CD4-positive, CD25-positive, alpha-beta regulatory T cell (primary cell): ENCODE measurements at regions not wholly inside any gene's neighbourhood (a gene's known extent, or its start where the extent isn't known, plus 50 kb on each side); places are given as distances from the start of the nearest gene placed in this dataset.

ENCODE experiments used
- ATAC-seq, 2 donors: fragments of 150-1000 bp; cut with Tn5 transposase; one replicate each; pipeline ENCODE4 v1.10.0; 2021; ENCODE audit warnings: low read depth in 2 of 2, moderate number of reproducible peaks in 2 of 2, moderate library complexity in 1 of 2
- DNase-seq, 3 donors: peaks; one replicate each; pipeline versions ENCODE4 v3.0.0 to v3.0.0-alpha.2; 2012 to 2022; ENCODE audit warnings: mixed read lengths in 1 of 3
- H3K27ac ChIP-seq: one replicate; pipeline ENCODE4 v1.7.0; 2013; ENCODE audit warnings: mild to moderate bottlenecking, low read length; ENCODE audit not compliant: insufficient read depth, poor library complexity, severe bottlenecking
- H3K27me3 ChIP-seq: one replicate; pipeline ENCODE4 v1.7.0; 2013; ENCODE audit warnings: low read length; ENCODE audit not compliant: control insufficient read depth, insufficient read depth
- H3K36me3 ChIP-seq: one replicate; pipeline ENCODE4 v1.7.0; 2013; ENCODE audit warnings: mild to moderate bottlenecking, low read length, moderate library complexity; ENCODE audit not compliant: control insufficient read depth, insufficient read depth
- H3K4me1 ChIP-seq: 2 replicates; pipeline ENCODE4 v1.7.0; 2013; ENCODE audit warnings: mild to moderate bottlenecking, low read length; ENCODE audit not compliant: insufficient read depth, control insufficient read depth, poor library complexity, severe bottlenecking
- H3K4me3 ChIP-seq: one replicate; pipeline ENCODE4 v1.7.0; 2013; ENCODE audit warnings: low read depth, mild to moderate bottlenecking, low read length, moderate library complexity
- H3K9me3 ChIP-seq, 2 experiments: 1 replicate in 1 of 2; 2 replicates in 1 of 2; pipeline ENCODE4 v1.7.0; 2013; ENCODE audit warnings: low read length in 2 of 2, mild to moderate bottlenecking in 1 of 2, moderate library complexity in 1 of 2; ENCODE audit not compliant: control insufficient read depth in 2 of 2
- H3K27ac Mint-ChIP-seq, 3 donors: one replicate each; pipeline ENCODE4 v1.8.0; 2020 to 2022; ENCODE audit warnings: mild to moderate bottlenecking in 3 of 3, mixed read lengths in 3 of 3, moderate library complexity in 2 of 3
- H3K27me3 Mint-ChIP-seq: one replicate; pipeline ENCODE4 v1.8.0; 2022; ENCODE audit warnings: mild to moderate bottlenecking, mixed read lengths
- H3K36me3 Mint-ChIP-seq: one replicate; pipeline ENCODE4 v1.8.0; 2020; ENCODE audit warnings: mixed read lengths
- H3K4me1 Mint-ChIP-seq, 4 donors: one replicate each; pipeline ENCODE4 v1.8.0; 2020 to 2022; ENCODE audit warnings: mixed read lengths in 4 of 4, mild to moderate bottlenecking in 1 of 4
- H3K4me3 Mint-ChIP-seq, 4 donors: one replicate each; pipeline ENCODE4 v1.8.0; 2020 to 2022; ENCODE audit warnings: mild to moderate bottlenecking in 4 of 4, mixed read lengths in 4 of 4, moderate library complexity in 3 of 4
- H3K9me3 Mint-ChIP-seq, 7 donors: one replicate each; pipeline ENCODE4 v1.8.0; 2020 to 2022; ENCODE audit warnings: mixed read lengths in 7 of 7, mild to moderate bottlenecking in 3 of 7, moderate library complexity in 2 of 7

GRCh38 chr1:106637566-106637965, 418.9 kb upstream of the PRMT6 start:
- Mint-ChIP-seq H3K36me3 (no peaks in the 10 kb centered on the region), H3K4me3 (no peak overlapping the region), H3K27ac (no peak overlapping the region), H3K4me1 (no peaks in the 10 kb centered on the region), H3K27me3 (no peaks in the 10 kb centered on the region), H3K9me3 (peaks cover 2 to 22% (median 4%) of the 10 kb centered on the region in 7 donors)
- H3K36me3 ChIP-seq: no peaks in the 10 kb centered on the region
- no peak overlapping the region for H3K27ac ChIP-seq
- no peaks in the 10 kb centered on the region for H3K4me1 ChIP-seq
- H3K9me3 ChIP-seq: no peaks in the 10 kb centered on the region
- H3K27me3 ChIP-seq: no peaks in the 10 kb centered on the region
- H3K4me3 ChIP-seq: no peak overlapping the region
- ATAC-seq: no peak
- no peak for DNase-seq

DNA sequence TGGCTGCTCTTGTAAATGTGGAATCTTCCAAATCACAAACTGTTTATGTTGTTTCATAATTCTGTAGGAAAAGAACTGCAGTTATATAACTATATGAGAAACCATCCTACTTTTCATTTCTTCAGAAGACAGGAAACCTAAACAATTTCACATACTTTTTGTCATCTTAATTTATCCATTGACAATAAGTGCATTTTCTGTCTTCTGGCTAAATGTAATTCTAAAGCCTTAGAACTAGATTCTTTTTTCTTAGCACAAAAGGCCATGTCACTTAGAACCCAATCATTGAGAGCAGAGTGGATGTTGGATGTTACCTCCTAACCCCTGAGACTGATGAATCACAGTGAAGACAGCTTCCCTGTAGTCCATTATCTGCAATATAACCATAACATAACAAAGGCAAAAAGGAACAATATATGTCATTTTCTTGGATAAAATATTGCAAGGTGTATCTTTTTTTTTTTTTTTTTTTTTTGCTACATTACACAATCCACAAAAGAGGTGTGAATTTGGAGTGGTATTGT, 410.2 kb upstream of the PRMT6 start:
- no peaks in the 10 kb centered on the region for H3K36me3 ChIP-seq
- no peaks in the 10 kb centered on the region for H3K27me3 ChIP-seq
- H3K27ac ChIP-seq: no peak overlapping the region
- no peak overlapping the region for H3K27ac Mint-ChIP-seq
- H3K4me3 Mint-ChIP-seq: no peak overlapping the region
- no peaks in the 10 kb centered on the region for H3K4me1 Mint-ChIP-seq
- no peaks in the 10 kb centered on the region for H3K9me3 ChIP-seq
- H3K27me3 Mint-ChIP-seq: no peaks in the 10 kb centered on the region
- no peaks in the 10 kb centered on the region for H3K36me3 Mint-ChIP-seq
- no peak overlapping the region for H3K4me3 ChIP-seq
- H3K9me3 Mint-ChIP-seq: peaks cover 0 to 6% (median 2%) of the 10 kb centered on the region in 7 donors
- DNase-seq: no peak
- ATAC-seq: no peak
- H3K4me1 ChIP-seq: no peaks in the 10 kb centered on the region

DNA sequence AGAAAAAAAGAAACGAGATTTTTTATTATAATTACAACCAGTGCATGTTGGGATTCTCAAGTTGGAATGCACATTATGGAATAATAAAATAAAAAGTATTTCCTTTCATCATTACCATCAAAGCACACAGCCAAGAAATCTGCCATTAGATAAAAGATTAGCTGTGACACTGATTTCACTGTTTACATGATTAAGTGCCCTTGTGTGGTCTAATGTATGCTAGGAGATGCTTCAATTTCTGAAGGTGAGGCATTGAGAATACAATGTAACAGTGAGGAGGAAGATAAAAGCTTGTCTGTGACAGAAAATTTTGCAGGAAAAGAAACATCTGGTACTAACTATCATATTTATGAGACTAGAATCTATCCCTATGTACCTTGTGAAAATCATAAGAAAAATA, 409.7 kb upstream of the PRMT6 start:
- DNase-seq (no peak), ATAC-seq (no peak)
- Mint-ChIP-seq H3K9me3 (peaks cover 0 to 6% (median 2%) of the 10 kb centered on the region in 7 donors), H3K36me3 (no peaks in the 10 kb centered on the region), H3K4me1 (no peaks in the 10 kb centered on the region), H3K27ac (no peak overlapping the region), H3K4me3 (no peak overlapping the region), H3K27me3 (no peaks in the 10 kb centered on the region)
- no peaks in the 10 kb centered on the region for H3K9me3 ChIP-seq
- H3K27ac ChIP-seq: no peak overlapping the region
- H3K4me3 ChIP-seq: no peak overlapping the region
- H3K36me3 ChIP-seq: no peaks in the 10 kb centered on the region
- H3K4me1 ChIP-seq: no peaks in the 10 kb centered on the region
- no peaks in the 10 kb centered on the region for H3K27me3 ChIP-seq

- Mint-ChIP-seq H3K4me3 (no peak overlapping the region), H3K27ac (no peak overlapping the region), H3K27me3 (no peaks in the 10 kb centered on the region), H3K4me1 (no peaks in the 10 kb centered on the region), H3K9me3 (peaks cover 0 to 6% (median 4%) of the 10 kb centered on the region in 7 donors), H3K36me3 (no peaks in the 10 kb centered on the region)
- DNase-seq: no peak
- Histone ChIP-seq H3K9me3 (no peaks in the 10 kb centered on the region), H3K4me3 (no peak overlapping the region), H3K36me3 (no peaks in the 10 kb centered on the region), H3K27me3 (no peaks in the 10 kb centered on the region), H3K4me1 (no peaks in the 10 kb centered on the region), H3K27ac (no peak overlapping the region)
- no peak for ATAC-seq
Measured at GRCh38 chr1:106651028-106651762, 405.3 kb upstream of the PRMT6 start.

DNA sequence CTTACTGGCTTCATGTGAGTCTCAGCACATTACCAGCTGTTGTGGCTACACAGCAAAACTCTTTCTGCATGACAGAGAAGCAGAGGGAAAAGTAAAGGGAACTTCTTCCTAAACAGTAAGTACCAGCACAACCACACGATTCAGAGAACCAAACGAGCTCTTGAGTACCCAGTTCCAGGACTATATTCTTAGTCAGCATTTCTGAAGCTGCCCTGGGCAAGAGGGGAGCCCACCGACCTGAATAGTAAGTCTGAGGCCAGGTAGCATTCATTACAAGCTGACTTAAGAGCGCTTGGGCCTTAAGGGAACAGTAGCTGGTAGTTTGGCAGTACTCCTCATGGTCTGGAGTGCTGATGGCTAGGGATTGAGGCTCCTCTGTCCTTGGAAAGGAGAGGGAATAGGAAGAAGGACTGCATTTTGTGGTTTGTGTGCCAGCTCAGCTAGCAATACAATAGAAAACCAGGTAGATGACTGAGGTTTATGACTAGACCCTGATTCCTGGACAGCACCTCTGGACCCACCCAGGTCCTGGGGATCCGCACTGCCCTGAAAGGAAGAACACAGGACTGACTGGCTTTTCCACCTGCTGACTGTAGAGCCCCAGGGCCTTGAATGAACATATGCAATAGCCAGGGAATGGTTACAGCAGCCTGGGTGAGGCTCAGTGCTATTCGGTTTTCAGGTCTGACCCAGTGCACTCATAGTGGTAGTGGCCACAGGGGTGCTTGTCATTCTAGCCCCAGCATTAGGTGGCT, 396.8 kb upstream of the PRMT6 start:
- Mint-ChIP-seq H3K36me3 (no peaks in the 10 kb centered on the region), H3K4me1 (no peaks in the 10 kb centered on the region), H3K27ac (no peak overlapping the region), H3K4me3 (no peak overlapping the region), H3K27me3 (no peaks in the 10 kb centered on the region), H3K9me3 (peaks cover 7 to 21% (median 9%) of the 10 kb centered on the region in 7 donors)
- ATAC-seq: no peak
- Histone ChIP-seq H3K4me1 (no peaks in the 10 kb centered on the region), H3K9me3 (peaks cover 0 to 6% of the 10 kb centered on the region in 2 experiments), H3K27ac (no peak overlapping the region), H3K36me3 (no peaks in the 10 kb centered on the region), H3K4me3 (no peak overlapping the region), H3K27me3 (no peaks in the 10 kb centered on the region)
- DNase-seq: no peak

GRCh38 chr1:106675558-106675957, 380.9 kb upstream of the PRMT6 start:
- Histone ChIP-seq H3K27me3 (no peaks in the 10 kb centered on the region), H3K27ac (no peak overlapping the region), H3K4me3 (no peak overlapping the region), H3K4me1 (no peaks in the 10 kb centered on the region), H3K9me3 (no peaks in the 10 kb centered on the region), H3K36me3 (no peaks in the 10 kb centered on the region)
- DNase-seq (no peak), ATAC-seq (no peak)
- no peak overlapping the region for H3K4me3 Mint-ChIP-seq
- no peaks in the 10 kb centered on the region for H3K4me1 Mint-ChIP-seq
- H3K27me3 Mint-ChIP-seq: no peaks in the 10 kb centered on the region
- no peak overlapping the region for H3K27ac Mint-ChIP-seq
- peaks cover 0 to 7% (median 2%) of the 10 kb centered on the region in 7 donors for H3K9me3 Mint-ChIP-seq
- H3K36me3 Mint-ChIP-seq: no peaks in the 10 kb centered on the region

DNA sequence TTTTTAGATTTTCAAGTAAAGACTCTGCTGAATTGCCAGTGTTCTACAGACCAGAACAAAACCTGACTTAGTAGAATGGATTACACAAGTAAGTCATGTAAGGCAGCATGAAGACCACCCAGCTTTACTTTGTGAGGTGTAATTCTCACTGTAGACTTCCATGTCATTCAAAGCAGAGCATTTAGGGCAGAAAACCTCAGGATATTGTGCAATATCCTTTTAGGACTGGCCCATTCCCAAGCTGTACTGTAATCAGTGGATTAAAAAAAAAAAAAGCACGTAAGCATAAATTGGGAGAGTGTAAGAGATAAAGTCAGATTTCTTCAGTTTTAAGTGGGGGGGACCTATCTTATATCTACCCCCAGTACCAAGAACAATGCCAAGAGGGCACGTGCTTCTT, 380.5 kb upstream of the PRMT6 start:
- no peak overlapping the region for H3K27ac Mint-ChIP-seq
- H3K36me3 ChIP-seq: no peaks in the 10 kb centered on the region
- no peak for DNase-seq

More for the DNA sequence above, 380.5 kb upstream of the PRMT6 start:
- Mint-ChIP-seq H3K27me3 (no peaks in the 10 kb centered on the region), H3K4me1 (no peaks in the 10 kb centered on the region), H3K9me3 (peaks cover 0 to 5% (median 0%) of the 10 kb centered on the region in 7 donors), H3K36me3 (no peaks in the 10 kb centered on the region), H3K4me3 (no peak overlapping the region)
- ATAC-seq: no peak
- Histone ChIP-seq H3K27ac (no peak overlapping the region), H3K4me1 (no peaks in the 10 kb centered on the region), H3K27me3 (no peaks in the 10 kb centered on the region), H3K9me3 (no peaks in the 10 kb centered on the region), H3K4me3 (no peak overlapping the region)
